H9 (cell line): ENCODE measurements at regions not wholly inside any gene's neighbourhood (a gene's known extent, or its start where the extent isn't known, plus 50 kb on each side); places are given as distances from the start of the nearest gene placed in this dataset.

Experiments
- DNase-seq: peaks from one replicate; pipeline ENCODE4 v3.0.0-alpha.2; 2017
- H2AFZ ChIP-seq: one replicate; pipeline ENCODE4 v1.6.1; 2013; ENCODE audit warnings: mild to moderate bottlenecking, low read length, control low read depth, moderate library complexity
- H2AK5ac ChIP-seq: 2 replicates; pipeline ENCODE4 v1.6.1; 2013; ENCODE audit warnings: low read length, control low read depth, mixed read lengths; ENCODE audit not compliant: insufficient read length
- H2BK120ac ChIP-seq: one replicate; pipeline ENCODE4 v1.6.1; 2013; ENCODE audit warnings: low read depth, mild to moderate bottlenecking, low read length, control low read depth, inconsistent platforms; ENCODE audit not compliant: poor library complexity, severe bottlenecking
- H2BK12ac ChIP-seq: 2 replicates; pipeline ENCODE4 v1.6.1; 2013; ENCODE audit warnings: low read length, control low read depth, mixed read lengths, low read depth; ENCODE audit not compliant: insufficient read length
- H2BK15ac ChIP-seq: 2 replicates; pipeline ENCODE4 v1.6.1; 2013; ENCODE audit warnings: low read depth, low read length, control low read depth
- H2BK20ac ChIP-seq: one replicate; pipeline ENCODE4 v1.6.1; 2013; ENCODE audit warnings: low read depth, mild to moderate bottlenecking, low read length, control low read depth, inconsistent platforms; ENCODE audit not compliant: poor library complexity, severe bottlenecking
- H2BK5ac ChIP-seq: 2 replicates; pipeline ENCODE4 v1.6.1; 2013; ENCODE audit warnings: low read length, control low read depth, mixed read lengths; ENCODE audit not compliant: insufficient read length
- H3K14ac ChIP-seq: 2 replicates; pipeline ENCODE4 v1.6.1; 2013; ENCODE audit warnings: low read length, control low read depth; ENCODE audit not compliant: insufficient read depth
- H3K18ac ChIP-seq: 2 replicates; pipeline ENCODE4 v1.6.1; 2013; ENCODE audit warnings: low read depth, mild to moderate bottlenecking, mixed read lengths, low read length, control low read depth; ENCODE audit not compliant: insufficient read length
- H3K23ac ChIP-seq: 2 replicates; pipeline ENCODE4 v1.6.1; 2013; ENCODE audit warnings: low read length, control low read depth, mixed read lengths, low read depth; ENCODE audit not compliant: insufficient read length
- H3K23me2 ChIP-seq: 2 replicates; pipeline ENCODE4 v1.6.1; 2013; ENCODE audit warnings: low read depth, mild to moderate bottlenecking, mixed read lengths, low read length, control low read depth; ENCODE audit not compliant: insufficient read length, poor library complexity, severe bottlenecking
- H3K27ac ChIP-seq: 2 replicates; pipeline ENCODE4 v1.5.1; 2013; ENCODE audit warnings: low read length, control low read depth, mixed read lengths, low read depth; ENCODE audit not compliant: insufficient read length
- H3K27me3 ChIP-seq: 2 replicates; pipeline ENCODE4 v1.6.1; 2013; ENCODE audit warnings: low read length, control low read depth, inconsistent platforms; ENCODE audit not compliant: insufficient read depth
- H3K4ac ChIP-seq: 2 replicates; pipeline ENCODE4 v1.6.1; 2013; ENCODE audit warnings: low read depth, mild to moderate bottlenecking, control low read depth, inconsistent platforms, low read length, moderate library complexity
- H3K4me1 ChIP-seq: 2 replicates; pipeline ENCODE4 v1.6.1; 2013; ENCODE audit warnings: low read length, control low read depth, inconsistent platforms; ENCODE audit not compliant: insufficient read depth
- H3K4me2 ChIP-seq: 2 replicates; pipeline ENCODE4 v1.6.1; 2013; ENCODE audit warnings: low read length, control low read depth, mixed read lengths; ENCODE audit not compliant: insufficient read length, insufficient read depth
- H3K56ac ChIP-seq: 2 replicates; pipeline ENCODE4 v1.6.1; 2013; ENCODE audit warnings: low read depth, mild to moderate bottlenecking, mixed read lengths, low read length, control low read depth; ENCODE audit not compliant: insufficient read length
- H3K79me1 ChIP-seq: 2 replicates; pipeline ENCODE4 v1.6.1; 2013; ENCODE audit warnings: low read depth, mild to moderate bottlenecking, moderate library complexity, low read length, control low read depth, inconsistent platforms; ENCODE audit not compliant: insufficient read depth, poor library complexity, severe bottlenecking
- H3K79me2 ChIP-seq: 2 replicates; pipeline ENCODE4 v1.6.1; 2013; ENCODE audit warnings: low read length, control low read depth, inconsistent platforms; ENCODE audit not compliant: insufficient read depth
- H3K9ac ChIP-seq: 2 replicates; pipeline ENCODE4 v1.6.1; 2013; ENCODE audit warnings: low read length, control low read depth, mixed read lengths; ENCODE audit not compliant: insufficient read length; ENCODE audit errors: extremely low read depth
- H3K9me3 ChIP-seq: one replicate; pipeline ENCODE4 v1.6.1; 2013; ENCODE audit warnings: low read depth, low read length, inconsistent platforms; ENCODE audit not compliant: control insufficient read depth
- H3T11ph ChIP-seq: one replicate; pipeline ENCODE4 v1.6.1; 2013; ENCODE audit warnings: mild to moderate bottlenecking, low read length, control low read depth, inconsistent platforms
- H4K20me1 ChIP-seq: one replicate; pipeline ENCODE4 v1.6.1; 2013; ENCODE audit not compliant: control insufficient read depth, insufficient read length, insufficient read depth
- H4K5ac ChIP-seq: 2 replicates; pipeline ENCODE4 v1.6.1; 2013; ENCODE audit warnings: low read depth, mild to moderate bottlenecking, mixed read lengths, low read length, control low read depth; ENCODE audit not compliant: insufficient read length
- H4K8ac ChIP-seq: replicated peaks from 2 replicates; pipeline ENCODE4 v1.6.1; 2013; ENCODE audit warnings: low read length, control low read depth, mixed read lengths, low read depth; ENCODE audit not compliant: insufficient read length
- H4K91ac ChIP-seq: 2 replicates; pipeline ENCODE4 v1.6.1; 2013; ENCODE audit warnings: low read depth, mild to moderate bottlenecking, moderate library complexity, mixed read lengths, low read length, control low read depth; ENCODE audit not compliant: insufficient read length
- H3K27ac Mint-ChIP-seq, 3 experiments: 2 replicates in 2 of 3; 3 replicates in 1 of 3; pipeline ENCODE4 v1.8.0; 2020 to 2021; ENCODE audit warnings: mixed read lengths in 3 of 3, mild to moderate bottlenecking in 1 of 3, moderate library complexity in 1 of 3
- H3K27me3 Mint-ChIP-seq: 2 replicates; pipeline ENCODE4 v1.8.0; 2021; ENCODE audit warnings: low read depth, mild to moderate bottlenecking, moderate library complexity, mixed read lengths
- H3K36me3 Mint-ChIP-seq, 3 experiments: 2 replicates in 2 of 3; 3 replicates in 1 of 3; pipeline ENCODE4 v1.8.0; 2020 to 2021; ENCODE audit warnings: low read depth in 3 of 3, mixed read lengths in 3 of 3; ENCODE audit not compliant: insufficient read depth in 1 of 3
- H3K4me1 Mint-ChIP-seq, 2 experiments: 2 replicates each; pipeline ENCODE4 v1.8.0; 2020; ENCODE audit warnings: mixed read lengths in 2 of 2
- H3K4me3 Mint-ChIP-seq, 2 experiments: 2 replicates in 1 of 2; 3 replicates in 1 of 2; pipeline ENCODE4 v1.8.0; 2020 to 2021; ENCODE audit warnings: mild to moderate bottlenecking in 2 of 2, mixed read lengths in 2 of 2, moderate library complexity in 1 of 2
- H3K9me3 Mint-ChIP-seq, 2 experiments: 2 replicates in 1 of 2; 3 replicates in 1 of 2; pipeline ENCODE4 v1.8.0; 2020; ENCODE audit warnings: mild to moderate bottlenecking in 2 of 2, mixed read lengths in 2 of 2, moderate library complexity in 1 of 2
- WGBS: extraction: QIAGEN DNeasy Blood & Tissue Kit; methylation state at CpG from one replicate; pipeline ENCODE4 v1.1.7; 2013; ENCODE audit warnings: missing lambda C conversion rate, low lambda C conversion rate, mixed read lengths; ENCODE audit not compliant: insufficient read length; ENCODE audit errors: extremely low coverage; 5-methylcytosine and 5-hydroxymethylcytosine counted together
- TF ChIP-seq, protein P1 (sequence below): fragments of 200-600 bp; sonication (generic); conservative IDR thresholded peaks from 3 replicates; pipeline ENCODE4 v1.8.0; 2021; ENCODE audit warnings: antibody characterized with exemption, mild to moderate bottlenecking

DNA sequence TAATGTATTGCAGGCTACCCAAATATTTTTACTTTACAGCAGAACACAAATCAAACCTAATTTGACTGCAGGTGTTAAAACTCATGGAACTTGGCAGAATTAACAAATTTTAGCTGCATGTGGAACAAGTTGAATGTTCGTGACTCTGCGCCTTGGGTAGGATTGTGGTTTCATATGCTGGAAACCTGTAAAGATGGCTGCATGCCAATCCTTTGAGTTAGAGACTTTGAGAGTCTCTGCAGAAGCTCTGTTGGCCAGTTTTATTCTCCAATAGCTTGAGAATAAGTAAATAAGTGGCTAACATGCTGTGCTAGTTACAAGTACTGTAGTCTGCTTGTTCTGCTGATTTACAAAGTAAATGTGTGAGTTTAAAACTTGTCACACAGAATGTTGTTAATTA, 77.8 kb downstream of the PDE6H start:
- no peaks in the 10 kb centered on the region for H3K4me1 Mint-ChIP-seq
- no peak overlapping the region for H4K91ac ChIP-seq
- H3K9me3 ChIP-seq, result no peaks in the 10 kb centered on the region
- no peak overlapping the region for H2BK20ac ChIP-seq
- no peak overlapping the region for H3K9ac ChIP-seq
- no peak overlapping the region for H3K56ac ChIP-seq
- H3K79me2 ChIP-seq, result no peaks in the 10 kb centered on the region
- H4K8ac ChIP-seq, result no peak overlapping the region
- H3K36me3 Mint-ChIP-seq, result no peaks in the 10 kb centered on the region
- no peaks in the 10 kb centered on the region for H4K20me1 ChIP-seq
- no peak overlapping the region for H3K4me3 Mint-ChIP-seq
- H2BK12ac ChIP-seq, result no peak overlapping the region
- no peak overlapping the region for H3T11ph ChIP-seq
- no peak overlapping the region for H2BK120ac ChIP-seq
- no peak overlapping the region for H3K4ac ChIP-seq
- no peaks in the 10 kb centered on the region for H3K27me3 ChIP-seq
- H2AK5ac ChIP-seq, result no peak overlapping the region
- 0 out of 2 replicates have a peak, but pooled peaks cover 2% of the 10 kb centered on the region for H3K27me3 Mint-ChIP-seq
- no peak overlapping the region for H4K5ac ChIP-seq
- no CpG with 5 or more reads among the region's 2 CpGs for WGBS
- H3K27ac ChIP-seq, result no peak overlapping the region
- H2BK5ac ChIP-seq, result no peak overlapping the region
- H3K4me2 ChIP-seq, result no peak overlapping the region
- DNase-seq, result no peak
- no peaks in the 10 kb centered on the region for H3K4me1 ChIP-seq
- no peaks in the 10 kb centered on the region for H3K23me2 ChIP-seq
- H3K79me1 ChIP-seq, result no peaks in the 10 kb centered on the region
- no peak overlapping the region for H3K18ac ChIP-seq
- TF ChIP-seq, protein P1, sequence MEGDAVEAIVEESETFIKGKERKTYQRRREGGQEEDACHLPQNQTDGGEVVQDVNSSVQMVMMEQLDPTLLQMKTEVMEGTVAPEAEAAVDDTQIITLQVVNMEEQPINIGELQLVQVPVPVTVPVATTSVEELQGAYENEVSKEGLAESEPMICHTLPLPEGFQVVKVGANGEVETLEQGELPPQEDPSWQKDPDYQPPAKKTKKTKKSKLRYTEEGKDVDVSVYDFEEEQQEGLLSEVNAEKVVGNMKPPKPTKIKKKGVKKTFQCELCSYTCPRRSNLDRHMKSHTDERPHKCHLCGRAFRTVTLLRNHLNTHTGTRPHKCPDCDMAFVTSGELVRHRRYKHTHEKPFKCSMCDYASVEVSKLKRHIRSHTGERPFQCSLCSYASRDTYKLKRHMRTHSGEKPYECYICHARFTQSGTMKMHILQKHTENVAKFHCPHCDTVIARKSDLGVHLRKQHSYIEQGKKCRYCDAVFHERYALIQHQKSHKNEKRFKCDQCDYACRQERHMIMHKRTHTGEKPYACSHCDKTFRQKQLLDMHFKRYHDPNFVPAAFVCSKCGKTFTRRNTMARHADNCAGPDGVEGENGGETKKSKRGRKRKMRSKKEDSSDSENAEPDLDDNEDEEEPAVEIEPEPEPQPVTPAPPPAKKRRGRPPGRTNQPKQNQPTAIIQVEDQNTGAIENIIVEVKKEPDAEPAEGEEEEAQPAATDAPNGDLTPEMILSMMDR, result no peak
- no peak overlapping the region for H2BK15ac ChIP-seq
- H3K9me3 Mint-ChIP-seq, result no peaks in the 10 kb centered on the region
- H2AFZ ChIP-seq, result no peak overlapping the region
- no peak overlapping the region for H3K27ac Mint-ChIP-seq
- no peak overlapping the region for H3K14ac ChIP-seq
- no peak overlapping the region for H3K23ac ChIP-seq
